ENCODE measurements at regions not wholly inside any gene's neighbourhood (a gene's known extent, or its start where the extent isn't known, plus 50 kb on each side); places are given as distances from the start of the nearest gene placed in this dataset.
A peak's percentile ranks its signal among the peaks of the same experiment; 100 is the strongest.
"Not testable (repeated sequence)": the region's sequence is repeated elsewhere in the genome, so short reads cannot be mapped to it uniquely, and the experiment has no call there.

DNA sequence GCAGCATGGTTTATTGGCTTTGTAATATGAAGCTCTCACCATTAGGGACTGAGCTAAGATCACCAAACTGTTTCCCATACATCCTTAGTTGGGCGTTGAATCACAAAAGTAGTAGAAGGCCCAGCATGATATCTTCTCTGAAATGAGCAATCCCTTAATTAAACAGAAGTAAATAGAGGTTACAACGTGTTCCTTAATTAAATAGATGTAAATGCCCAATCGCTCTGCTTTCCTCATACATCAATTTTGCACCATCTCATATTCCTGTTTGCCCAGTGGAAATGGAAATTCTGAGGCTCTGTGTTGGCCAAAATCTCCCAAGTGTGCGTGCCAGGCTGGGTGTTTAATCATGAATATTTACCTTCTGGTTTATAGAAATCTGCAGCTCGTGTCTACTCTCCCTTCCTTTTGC is 107.4 kb upstream of the FOXB1 start:
- no peak for DNase-seq (ENCODE audit: low read depth in 2 of 2)

GRCh38 chr15:59894835-59895234 is 109.3 kb upstream of the FOXB1 start:
- DNase-seq (ENCODE audit: low read depth in 2 of 2): no peak

- DNase-seq (ENCODE audit: low read depth in 2 of 2): peak; percentile 28
Observed at GRCh38 chr15:59892985-59893384, 111.1 kb upstream of the FOXB1 start.

- DNase-seq (ENCODE audit: low read depth in 2 of 2): not testable (repeated sequence)
Observed at GRCh38 chr15:59887870-59888269, 116.2 kb upstream of the FOXB1 start.

- DNase-seq (ENCODE audit: low read depth in 2 of 2): no peak
Observed at GRCh38 chr15:59887211-59887610, 116.9 kb upstream of the FOXB1 start.

- DNase-seq (ENCODE audit: low read depth in 2 of 2): no peak
Observed at GRCh38 chr15:59886441-59886840, 117.7 kb upstream of the FOXB1 start.

DNA sequence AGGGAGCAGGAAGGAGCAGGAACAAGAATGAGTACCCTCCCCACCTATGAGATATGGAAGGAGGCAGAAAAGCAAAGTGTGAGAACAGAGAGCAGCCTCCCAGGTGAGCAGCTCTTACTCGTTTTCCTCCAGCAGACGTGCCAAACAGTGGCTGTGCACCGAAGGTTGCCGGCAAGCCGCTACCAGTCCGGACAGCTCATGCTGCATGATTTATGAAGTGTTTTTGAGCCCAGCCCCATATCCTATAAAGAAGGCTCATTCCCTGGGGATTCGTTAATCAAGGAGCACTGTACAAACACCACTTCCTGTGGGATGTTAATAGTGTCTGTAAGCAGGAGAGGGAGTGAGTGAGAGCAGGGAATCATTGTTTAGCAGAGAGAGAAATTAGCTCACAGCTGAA is 118.3 kb upstream of the FOXB1 start:
- no peak for DNase-seq (ENCODE audit: low read depth in 2 of 2)

GRCh38 chr15:59879506-59880265 is 124.4 kb upstream of the FOXB1 start:
- DNase-seq (ENCODE audit: low read depth in 2 of 2): peak; percentile 22 to 79

GRCh38 chr15:59876140-59876539 is 128.0 kb upstream of the FOXB1 start:
- DNase-seq (ENCODE audit: low read depth in 2 of 2): no peak

DNA sequence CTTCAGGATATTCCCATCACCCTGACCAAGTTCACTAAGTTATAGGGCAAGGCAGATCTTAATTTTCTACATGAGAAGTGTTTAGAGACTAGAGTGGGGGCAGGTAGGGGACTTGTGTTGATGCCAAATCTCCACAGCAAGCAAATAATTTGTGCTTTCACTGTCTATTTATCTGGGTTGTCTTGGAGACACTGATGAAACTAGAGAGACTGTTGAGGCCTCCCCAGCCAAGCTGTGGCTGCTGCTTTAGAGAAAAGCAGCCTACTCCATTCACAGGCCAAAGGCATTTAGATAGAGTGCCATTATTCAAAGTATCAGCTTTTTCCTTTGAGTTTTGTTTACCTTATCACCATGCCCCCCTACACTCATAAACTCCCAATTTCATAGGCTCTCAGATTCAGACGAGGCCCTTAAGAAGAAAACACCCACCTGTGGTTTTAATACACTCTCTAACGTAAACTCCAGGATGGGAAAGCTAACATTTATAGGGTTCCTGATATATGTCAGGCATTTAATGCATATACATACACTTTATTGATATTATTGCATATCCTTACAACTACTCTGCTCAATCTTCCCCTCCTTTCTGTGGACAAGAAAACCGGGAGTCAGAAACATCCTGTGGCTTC is 130.4 kb upstream of the FOXB1 start:
- no peak for DNase-seq (ENCODE audit: low read depth in 2 of 2)

DNA sequence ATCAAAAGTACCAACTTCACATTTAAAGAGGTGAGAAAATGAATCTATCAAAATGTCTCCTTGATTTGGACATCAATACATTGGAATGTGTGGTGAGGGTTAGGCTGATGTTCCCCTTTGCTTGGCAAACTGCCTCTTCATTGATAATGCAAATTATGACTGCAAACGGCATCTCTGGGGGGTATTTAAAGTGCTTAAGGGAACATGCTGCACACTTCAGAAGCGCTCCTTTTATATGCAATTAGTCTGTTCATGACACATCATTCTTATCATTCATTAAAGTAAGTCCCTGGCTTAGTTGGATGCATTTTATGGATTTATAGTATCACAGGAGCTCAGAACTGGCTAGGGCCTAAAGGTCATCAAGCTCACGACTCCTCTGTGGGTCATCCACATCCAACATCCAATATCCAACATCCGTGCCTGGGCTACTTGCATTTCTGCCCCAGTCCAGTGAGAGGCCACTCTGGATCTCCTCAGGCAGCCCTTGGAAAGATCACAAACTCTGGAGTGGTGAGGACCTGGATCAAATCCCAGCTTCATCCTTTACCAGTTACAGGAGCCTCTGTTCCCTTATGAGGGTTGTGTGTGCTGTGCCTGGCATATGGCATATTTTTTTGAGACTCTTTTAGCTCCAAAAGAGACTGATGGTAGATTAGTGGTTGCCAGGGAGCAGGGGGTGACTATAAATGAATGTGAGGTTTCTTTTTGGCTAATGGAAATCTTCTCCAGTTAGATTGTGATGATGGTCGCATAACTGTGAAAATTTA is 136.8 kb upstream of the FOXB1 start:
- DNase-seq (ENCODE audit: low read depth in 2 of 2): no peak

DNA sequence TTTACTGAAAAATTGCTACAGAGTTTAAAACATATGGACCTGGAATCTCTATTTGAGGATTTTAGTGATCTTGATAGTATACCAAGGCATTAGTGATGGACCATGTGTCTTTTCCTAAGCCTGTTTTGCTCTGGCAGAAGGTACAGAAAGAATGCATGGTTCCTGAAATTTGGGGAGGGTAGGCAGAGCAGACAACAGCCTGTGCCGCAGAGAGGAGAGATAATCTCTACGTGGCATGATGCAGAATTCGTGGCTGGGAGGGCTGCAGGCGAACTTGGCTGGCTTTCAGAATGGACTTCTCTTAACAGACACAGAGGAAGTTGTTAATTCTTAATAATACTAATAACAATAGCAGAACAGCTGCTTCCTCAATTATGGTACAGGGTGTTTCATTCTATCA is 137.5 kb upstream of the FOXB1 start:
- no peak for DNase-seq (ENCODE audit: low read depth in 2 of 2)

DNA sequence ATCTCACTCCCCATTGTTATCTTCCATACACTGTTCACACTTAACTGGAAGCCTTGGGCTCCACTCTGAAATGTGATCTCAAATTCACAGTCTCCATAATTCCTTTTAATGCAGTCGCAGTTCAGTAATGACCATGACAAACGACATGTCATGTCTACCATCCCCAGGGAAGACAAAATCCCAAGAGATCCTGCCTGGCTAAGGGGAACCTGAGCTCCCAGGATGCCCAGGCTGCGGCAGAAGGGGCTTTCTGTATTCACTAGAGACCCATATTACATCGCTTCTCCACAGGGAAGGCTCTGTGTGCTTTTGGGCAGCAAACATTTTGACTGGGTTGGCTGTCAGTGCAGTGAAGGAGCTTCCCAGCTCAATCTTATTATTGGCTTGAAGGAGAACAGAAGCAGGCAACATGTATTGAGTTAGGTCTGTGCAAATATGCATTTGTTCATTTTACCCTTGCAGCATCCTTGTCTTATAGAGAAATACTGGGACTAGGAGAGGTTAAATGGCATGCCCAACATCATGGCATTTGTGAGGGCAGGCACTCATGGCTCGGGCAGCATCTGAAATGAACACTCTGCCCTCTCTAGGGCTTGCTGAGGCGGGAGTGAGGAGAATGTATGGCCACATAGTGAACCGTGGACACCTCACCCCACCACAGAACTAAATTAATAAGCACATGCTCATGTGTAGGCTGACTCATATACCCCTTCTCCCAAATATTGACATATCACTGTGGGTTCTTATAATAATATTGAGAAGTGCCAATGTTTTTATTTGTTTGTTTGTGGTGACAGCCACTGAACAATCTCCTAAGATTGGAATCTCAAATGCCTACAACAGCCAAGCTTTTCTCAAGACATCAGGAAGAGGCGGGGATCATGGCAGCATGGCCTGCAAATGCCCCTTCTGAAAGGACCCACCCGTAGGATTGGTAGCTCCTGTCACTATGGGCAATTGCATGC is 141.6 kb upstream of the FOXB1 start:
- no peak for DNase-seq (ENCODE audit: low read depth in 2 of 2)

DNA sequence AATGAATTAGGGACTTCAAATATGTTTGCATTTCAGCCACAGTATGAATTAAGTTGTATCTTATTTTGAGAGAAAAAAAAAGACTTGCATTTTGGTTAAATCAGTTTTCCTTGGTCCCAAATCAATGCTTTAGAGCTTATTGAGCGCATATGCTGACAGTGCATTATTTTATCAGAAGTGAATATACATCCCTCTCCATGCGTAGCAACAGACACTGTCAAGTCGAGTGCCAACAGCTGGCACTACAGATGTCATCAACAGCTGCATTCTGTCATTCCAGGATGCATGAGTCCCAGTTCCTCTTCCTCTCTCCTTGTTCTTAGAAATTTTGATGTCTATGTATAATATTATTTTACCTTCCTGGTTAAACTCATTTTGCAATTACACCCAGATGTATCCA is 156.1 kb upstream of the FOXB1 start:
- no peak for DNase-seq (ENCODE audit: low read depth in 2 of 2)

GRCh38 chr15:59845942-59846499 is 156.9 kb upstream of the BNIP2 start:
- no peak for DNase-seq (ENCODE audit: low read depth in 2 of 2)

GRCh38 chr15:59843609-59844008 is 154.5 kb upstream of the BNIP2 start:
- no peak for DNase-seq (ENCODE audit: low read depth in 2 of 2)

- no peak for DNase-seq (ENCODE audit: low read depth in 2 of 2)
Observed at GRCh38 chr15:59841036-59841435, 151.9 kb upstream of the BNIP2 start.

GRCh38 chr15:59839906-59840305 is 150.8 kb upstream of the BNIP2 start:
- DNase-seq (ENCODE audit: low read depth in 2 of 2): no peak

- DNase-seq (ENCODE audit: low read depth in 2 of 2): no peak
Observed at GRCh38 chr15:59838900-59839299, 149.8 kb upstream of the BNIP2 start.

DNA sequence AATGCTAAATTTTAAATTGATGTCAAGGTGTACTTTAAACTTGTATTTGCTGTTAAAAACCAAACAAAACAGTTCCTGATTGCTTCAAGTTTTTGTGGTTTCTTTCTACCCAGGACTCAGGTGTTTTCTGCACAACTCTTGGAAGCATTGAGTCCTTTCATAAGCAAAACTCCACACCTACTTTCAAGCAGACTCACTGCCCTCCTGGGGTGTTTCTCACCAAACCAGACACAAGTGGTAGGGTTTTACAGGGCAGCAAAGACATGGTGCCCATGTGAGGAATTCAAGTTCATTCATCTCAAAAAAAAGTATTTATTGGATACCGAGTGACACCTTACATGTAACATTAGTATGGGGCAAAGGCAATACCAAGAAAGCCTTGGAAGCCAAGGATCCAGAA is 146.7 kb upstream of the BNIP2 start:
- DNase-seq (ENCODE audit: low read depth in 2 of 2): no peak

GRCh38 chr15:59834528-59834927 is 145.4 kb upstream of the BNIP2 start:
- no peak for DNase-seq (ENCODE audit: low read depth in 2 of 2)

All from lung microvascular endothelial cell (primary cell).